Effector memory CD8-positive, alpha-beta T cell (primary cell): ENCODE measurements at regions not wholly inside any gene's neighbourhood (a gene's known extent, or its start where the extent isn't known, plus 50 kb on each side); places are given as distances from the start of the nearest gene placed in this dataset.
"Not testable (repeated sequence)": the region's sequence is repeated elsewhere in the genome, so short reads cannot be mapped to it uniquely, and the experiment has no call there.

Experiments
- ATAC-seq: fragments of 150-1000 bp; cut with Tn5 transposase; replicated peaks from 2 replicates; pipeline ENCODE4 v1.10.0; 2021; ENCODE audit warnings: mild to moderate bottlenecking, moderate library complexity
- DNase-seq, 3 experiments: peaks; one replicate each; pipeline ENCODE4 v3.0.0; 2021
- H3K27ac Mint-ChIP-seq, 2 donors: one replicate each; pipeline ENCODE4 v1.8.0; 2022; ENCODE audit warnings: mild to moderate bottlenecking in 2 of 2, mixed read lengths in 2 of 2, moderate library complexity in 2 of 2
- H3K27me3 Mint-ChIP-seq, 2 donors: one replicate each; pipeline ENCODE4 v1.8.0; 2022; ENCODE audit warnings: mixed read lengths in 2 of 2
- H3K36me3 Mint-ChIP-seq: one replicate; pipeline ENCODE4 v1.8.0; 2022; ENCODE audit warnings: mild to moderate bottlenecking, moderate library complexity, mixed read lengths; ENCODE audit not compliant: insufficient read depth
- H3K4me1 Mint-ChIP-seq, 2 donors: one replicate each; pipeline ENCODE4 v1.8.0; 2022; ENCODE audit warnings: low read depth in 2 of 2, mixed read lengths in 2 of 2
- H3K4me3 Mint-ChIP-seq, 2 donors: one replicate each; pipeline ENCODE4 v1.8.0; 2022; ENCODE audit warnings: mild to moderate bottlenecking in 2 of 2, mixed read lengths in 2 of 2, moderate library complexity in 2 of 2
- H3K9me3 Mint-ChIP-seq, 2 donors: one replicate each; pipeline ENCODE4 v1.8.0; 2022; ENCODE audit warnings: mixed read lengths in 2 of 2

DNA sequence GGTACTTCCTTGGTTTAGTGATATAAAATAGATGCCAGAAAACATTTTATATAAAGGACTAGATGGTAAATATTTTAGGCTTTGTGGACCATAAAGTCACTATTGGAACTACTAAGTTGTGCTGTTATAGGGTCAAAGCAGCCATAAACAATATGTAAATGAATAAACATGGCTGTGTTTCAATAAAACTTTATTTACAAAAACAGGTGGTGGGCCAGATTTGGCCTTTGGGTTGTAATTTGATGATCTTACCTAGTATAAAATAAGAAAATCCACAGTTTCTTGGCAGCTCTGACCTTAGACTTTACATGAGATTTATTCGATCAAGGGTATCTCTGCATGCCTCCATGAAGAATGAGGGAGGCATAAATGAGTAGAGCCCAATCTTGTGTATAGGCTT, 232.0 kb upstream of the PCDH9 start:
- ATAC-seq = no peak

DNA sequence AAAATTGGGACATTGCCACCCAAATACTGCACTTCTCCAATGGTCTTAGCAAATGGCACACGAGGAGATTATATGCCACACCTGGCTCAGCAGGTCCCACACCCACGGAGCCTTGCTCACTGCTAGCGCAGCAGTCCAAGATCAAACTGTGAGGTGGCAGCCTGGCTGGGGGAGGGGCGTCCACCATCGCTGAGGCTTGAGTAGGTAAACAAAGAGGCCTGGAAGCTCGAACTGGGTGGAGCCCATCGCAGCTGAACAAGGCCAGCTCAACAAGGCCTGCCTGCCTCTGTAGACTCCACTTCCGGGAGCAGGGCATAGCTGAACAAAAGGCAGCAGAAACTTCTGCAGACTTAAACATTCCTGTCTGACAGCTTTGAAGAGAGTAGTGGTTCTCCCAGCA, 222.4 kb upstream of the PCDH9 start:
- not testable (repeated sequence) for H3K27ac Mint-ChIP-seq, ATAC-seq, H3K9me3 Mint-ChIP-seq, H3K4me3 Mint-ChIP-seq, DNase-seq, H3K4me1 Mint-ChIP-seq, H3K36me3 Mint-ChIP-seq, H3K27me3 Mint-ChIP-seq

More for the DNA sequence above, 232.0 kb upstream of the PCDH9 start:
- H3K4me3 Mint-ChIP-seq = no peak overlapping the region
- no peaks in the 10 kb centered on the region for H3K27me3 Mint-ChIP-seq
- peaks cover 0 to 1% of the 10 kb centered on the region in 2 donors for H3K9me3 Mint-ChIP-seq
- DNase-seq = no peak
- H3K27ac Mint-ChIP-seq = no peak overlapping the region
- no peaks in the 10 kb centered on the region for H3K4me1 Mint-ChIP-seq
- no peaks in the 10 kb centered on the region for H3K36me3 Mint-ChIP-seq

DNA sequence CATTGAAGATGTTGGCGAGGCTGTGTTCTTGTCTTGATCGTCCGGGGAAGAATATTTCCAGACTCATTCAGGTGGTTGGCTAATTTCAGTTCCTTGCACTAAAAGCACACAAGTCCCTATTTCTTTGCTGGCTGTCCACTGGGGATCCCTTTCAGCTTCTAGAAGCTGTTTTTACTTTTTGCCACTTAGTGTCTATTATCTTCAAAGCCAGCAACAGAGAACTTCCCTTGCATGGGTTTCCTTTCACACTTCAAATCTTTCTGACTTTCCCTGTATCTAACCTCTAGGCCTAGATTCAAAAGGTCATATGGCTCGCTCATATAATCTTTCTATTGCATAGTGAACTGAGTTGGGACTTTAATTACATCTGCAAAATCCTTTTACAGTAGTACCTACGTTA, 215.3 kb upstream of the PCDH9 start:
- H3K27ac Mint-ChIP-seq = no peak overlapping the region
- no peak for ATAC-seq

DNA sequence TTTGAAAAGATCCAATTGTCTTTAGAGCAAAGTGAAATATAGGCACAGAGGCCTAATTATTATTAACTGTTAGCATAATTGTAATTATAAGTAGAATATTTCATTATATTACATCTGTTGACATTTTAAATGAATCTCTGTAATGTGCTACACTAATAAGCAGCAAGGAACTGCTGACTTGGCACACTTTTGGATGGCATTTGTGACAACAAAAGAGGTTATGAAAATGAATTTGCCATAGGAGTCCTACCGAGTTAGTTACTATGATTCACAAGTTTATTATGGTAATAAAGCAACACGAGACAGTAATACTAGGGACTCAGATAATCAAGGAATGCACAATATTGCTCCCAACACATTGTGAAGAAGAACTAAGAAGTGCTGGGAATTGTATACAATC, 213.8 kb upstream of the PCDH9 start:
- H3K4me3 Mint-ChIP-seq = no peak overlapping the region
- no peak overlapping the region for H3K27ac Mint-ChIP-seq
- ATAC-seq (no peak), DNase-seq (no peak)
- no peaks in the 10 kb centered on the region for H3K4me1 Mint-ChIP-seq
- no peaks in the 10 kb centered on the region for H3K36me3 Mint-ChIP-seq
- H3K27me3 Mint-ChIP-seq = no peaks in the 10 kb centered on the region
- peaks cover 2 to 7% of the 10 kb centered on the region in 2 donors for H3K9me3 Mint-ChIP-seq

More for the DNA sequence above, 215.3 kb upstream of the PCDH9 start:
- Mint-ChIP-seq H3K27me3 (no peaks in the 10 kb centered on the region), H3K4me1 (no peaks in the 10 kb centered on the region), H3K4me3 (no peak overlapping the region), H3K36me3 (no peaks in the 10 kb centered on the region), H3K9me3 (peaks cover 2 to 7% of the 10 kb centered on the region in 2 donors)
- DNase-seq = no peak

DNA sequence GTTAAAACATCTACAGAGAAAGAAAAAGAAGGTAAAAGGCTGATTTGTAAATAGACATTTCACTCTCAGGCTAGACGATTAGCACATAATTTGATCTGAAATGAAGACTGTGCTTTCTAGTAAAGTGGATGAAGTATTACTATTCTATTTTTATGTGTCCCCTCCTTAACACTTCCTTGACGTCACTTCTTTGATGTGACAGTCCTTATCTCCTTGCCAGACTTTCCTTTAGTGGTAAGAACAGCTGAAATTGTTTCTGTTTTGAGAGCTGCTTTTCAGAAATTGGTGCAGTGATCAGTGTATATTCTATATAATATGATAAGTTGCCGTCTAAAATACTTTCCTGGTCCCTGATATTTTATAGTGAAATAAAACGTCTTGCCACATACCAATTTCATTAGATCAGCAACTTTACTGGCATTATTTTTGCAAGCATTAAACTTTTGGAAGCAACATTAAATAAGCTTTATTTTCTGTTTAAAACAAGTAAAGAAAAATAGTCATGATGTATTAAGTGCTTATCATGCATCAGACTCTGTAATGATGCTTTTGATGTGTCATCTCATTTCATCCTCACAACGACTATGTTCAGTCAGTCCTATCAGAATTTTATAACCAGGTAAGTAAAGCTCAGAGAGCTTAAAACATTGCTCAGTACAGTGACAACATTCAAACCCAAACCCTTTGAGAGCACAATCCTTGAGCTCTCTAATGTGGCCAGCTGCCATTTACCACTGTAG, 210.3 kb upstream of the PCDH9 start:
- Mint-ChIP-seq H3K4me1 (no peaks in the 10 kb centered on the region), H3K36me3 (no peaks in the 10 kb centered on the region), H3K27me3 (no peaks in the 10 kb centered on the region), H3K27ac (no peak overlapping the region), H3K4me3 (no peak overlapping the region), H3K9me3 (peaks cover 2 to 7% of the 10 kb centered on the region in 2 donors)
- no peak for ATAC-seq
- no peak for DNase-seq

DNA sequence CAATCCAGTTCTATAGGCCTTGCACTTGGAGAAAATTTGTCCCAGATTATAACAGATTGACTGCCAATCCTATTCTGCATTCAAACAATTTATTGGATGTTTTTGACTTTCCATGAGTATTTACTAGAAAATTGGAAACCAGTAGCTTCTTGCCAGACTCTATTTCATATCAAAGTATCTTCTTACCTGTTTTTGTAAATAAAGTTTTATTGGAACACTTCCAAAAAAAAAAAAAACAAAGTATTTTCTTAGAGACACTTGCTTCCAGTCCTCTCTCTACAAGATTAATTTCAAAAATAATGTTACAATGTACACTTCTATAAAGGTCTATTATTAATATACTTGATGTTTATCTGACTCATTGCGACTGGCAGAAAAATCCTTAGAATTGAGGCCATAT, 209.2 kb upstream of the PCDH9 start:
- no peak for ATAC-seq
- H3K9me3 Mint-ChIP-seq = peaks cover 2 to 7% of the 10 kb centered on the region in 2 donors
- no peaks in the 10 kb centered on the region for H3K4me1 Mint-ChIP-seq
- H3K4me3 Mint-ChIP-seq = no peak overlapping the region
- no peak overlapping the region for H3K27ac Mint-ChIP-seq
- no peaks in the 10 kb centered on the region for H3K27me3 Mint-ChIP-seq
- H3K36me3 Mint-ChIP-seq = no peaks in the 10 kb centered on the region
- no peak for DNase-seq

DNA sequence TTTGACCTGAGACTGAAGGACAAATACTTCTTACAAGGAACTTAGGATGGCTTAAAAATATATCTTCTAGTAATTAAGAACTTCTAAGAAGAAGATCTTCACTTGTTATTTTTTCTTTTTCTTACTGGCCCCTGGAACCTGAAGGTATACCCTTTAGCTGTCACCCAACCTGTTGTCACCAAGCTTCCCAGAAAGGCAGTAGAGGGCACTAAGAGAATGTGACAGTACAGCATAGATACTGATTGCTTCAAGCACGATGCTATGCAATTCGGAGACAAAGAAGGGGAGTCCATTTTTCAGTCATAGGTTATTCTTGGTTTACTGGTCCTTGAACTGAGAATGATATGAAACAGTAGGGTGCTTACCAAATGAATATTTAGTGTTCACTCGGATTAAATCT, 208.3 kb upstream of the PCDH9 start:
- H3K4me1 Mint-ChIP-seq = no peaks in the 10 kb centered on the region
- DNase-seq (no peak), ATAC-seq (no peak)
- H3K27ac Mint-ChIP-seq = no peak overlapping the region
- peaks cover 2 to 7% of the 10 kb centered on the region in 2 donors for H3K9me3 Mint-ChIP-seq
- H3K36me3 Mint-ChIP-seq = no peaks in the 10 kb centered on the region
- H3K27me3 Mint-ChIP-seq = no peaks in the 10 kb centered on the region
- no peak overlapping the region for H3K4me3 Mint-ChIP-seq

DNA sequence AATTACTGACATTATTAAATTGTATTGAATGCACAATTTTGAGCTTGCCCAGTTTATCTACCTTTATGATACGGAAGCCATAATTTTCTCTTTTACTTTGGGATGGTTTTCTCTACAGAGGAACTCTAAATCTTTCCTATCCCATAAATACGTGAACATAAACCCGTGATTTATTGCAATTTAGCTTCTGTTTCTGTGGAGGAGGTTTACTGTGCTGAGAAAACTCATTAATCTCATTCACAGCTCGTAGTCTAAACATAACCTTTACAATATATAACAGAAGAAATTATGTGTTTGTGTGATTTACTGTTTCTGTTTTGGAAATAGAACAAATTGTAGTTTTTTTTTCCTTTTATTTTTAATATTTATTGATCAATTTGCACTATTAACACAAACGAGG, 207.1 kb upstream of the PCDH9 start:
- Mint-ChIP-seq H3K27ac (no peak overlapping the region), H3K27me3 (no peaks in the 10 kb centered on the region), H3K36me3 (no peaks in the 10 kb centered on the region), H3K4me1 (no peaks in the 10 kb centered on the region), H3K9me3 (peaks cover 0 to 2% of the 10 kb centered on the region in 2 donors), H3K4me3 (no peak overlapping the region)
- DNase-seq (no peak), ATAC-seq (no peak)

DNA sequence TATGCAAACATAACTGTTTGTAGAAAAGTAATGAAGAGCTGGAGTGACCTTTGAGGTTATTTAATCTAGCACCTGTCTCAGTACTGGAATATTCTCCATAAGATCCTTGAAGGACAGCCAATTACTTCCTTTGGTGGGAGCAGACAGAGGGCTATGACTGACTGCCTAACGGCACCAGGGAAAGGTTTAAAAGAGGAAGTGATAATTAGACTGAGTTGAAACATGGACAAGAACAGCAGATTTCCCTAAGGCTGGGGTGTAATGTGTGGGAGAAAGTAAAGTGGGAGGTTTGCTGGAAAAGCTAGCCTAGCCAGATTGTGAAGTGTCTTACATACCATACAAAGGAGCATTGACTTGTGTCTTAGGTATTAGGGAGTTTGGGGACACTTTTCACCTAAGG, 191.3 kb upstream of the PCDH9 start:
- no peaks in the 10 kb centered on the region for H3K36me3 Mint-ChIP-seq
- H3K9me3 Mint-ChIP-seq = peaks cover 0 to 12% of the 10 kb centered on the region in 2 donors
- ATAC-seq = no peak
- no peak overlapping the region for H3K4me3 Mint-ChIP-seq
- DNase-seq = no peak
- no peaks in the 10 kb centered on the region for H3K27me3 Mint-ChIP-seq
- H3K27ac Mint-ChIP-seq = no peak overlapping the region
- no peaks in the 10 kb centered on the region for H3K4me1 Mint-ChIP-seq

DNA sequence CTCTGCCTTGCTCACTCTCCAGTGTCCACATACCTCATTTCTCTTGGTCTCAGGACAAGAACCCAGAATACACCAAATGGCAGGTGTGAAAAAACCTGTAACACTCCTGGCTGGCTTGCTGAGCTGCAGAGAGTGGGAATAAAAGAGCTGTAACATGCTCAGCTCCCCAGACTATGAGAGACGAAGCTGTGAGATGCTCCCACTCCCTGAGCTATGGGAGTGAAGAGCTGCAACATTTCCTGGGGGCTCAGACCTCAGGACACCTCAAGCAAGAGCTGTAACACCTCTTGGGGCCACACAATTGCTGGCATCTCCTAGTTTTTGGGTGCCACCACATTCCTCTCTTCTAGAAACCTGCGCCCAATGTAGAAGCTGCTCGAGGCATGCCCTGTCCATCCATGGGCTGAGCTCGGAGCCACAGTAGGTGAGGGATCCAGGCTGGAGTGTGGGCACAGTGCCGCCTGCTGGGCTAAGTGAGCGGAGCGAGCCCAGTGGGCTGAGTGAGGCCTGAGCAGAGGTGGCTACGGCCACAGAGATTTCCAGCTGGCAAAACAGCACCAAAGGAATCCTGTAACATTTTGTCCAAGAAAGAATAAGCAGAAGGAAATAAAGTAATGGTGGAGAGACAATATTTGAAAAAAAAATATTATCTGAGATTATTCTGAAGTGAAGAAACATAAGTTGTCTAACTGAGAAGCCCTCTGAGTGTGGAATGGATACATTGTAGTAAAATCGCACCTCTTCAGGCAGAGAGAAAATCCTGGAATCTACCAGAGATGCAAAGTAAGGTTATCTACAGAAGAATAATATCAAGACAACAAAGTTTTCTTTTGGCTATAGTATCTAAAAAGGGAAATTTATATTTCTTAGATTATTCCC, 186.2 kb upstream of the PCDH9 start:
- peaks cover 0 to 15% of the 10 kb centered on the region in 2 donors for H3K9me3 Mint-ChIP-seq
- no peaks in the 10 kb centered on the region for H3K36me3 Mint-ChIP-seq
- H3K4me3 Mint-ChIP-seq = no peak overlapping the region
- DNase-seq (no peak), ATAC-seq (no peak)
- no peak overlapping the region for H3K27ac Mint-ChIP-seq
- no peaks in the 10 kb centered on the region for H3K27me3 Mint-ChIP-seq
- H3K4me1 Mint-ChIP-seq = no peaks in the 10 kb centered on the region

DNA sequence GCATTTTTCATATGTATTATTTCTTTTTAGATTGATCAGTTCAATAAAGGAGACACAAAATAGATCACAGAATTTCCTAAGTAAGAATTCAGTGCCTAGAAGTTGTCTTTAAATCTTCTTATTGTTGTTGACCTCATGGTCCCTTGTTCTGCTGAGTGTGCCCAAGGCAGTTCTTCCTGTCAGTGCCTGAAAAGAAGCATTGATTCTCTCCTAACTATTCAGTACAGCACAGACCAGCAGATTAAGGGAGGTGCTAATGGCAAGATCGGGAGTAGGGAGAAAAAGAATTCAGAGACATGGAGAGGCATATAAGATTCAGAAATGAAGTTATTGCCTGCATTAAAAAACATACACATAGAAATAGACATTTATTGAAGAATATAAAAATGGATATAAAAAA, 180.5 kb upstream of the PCDH9 start:
- H3K36me3 Mint-ChIP-seq = no peaks in the 10 kb centered on the region
- H3K27me3 Mint-ChIP-seq = no peaks in the 10 kb centered on the region
- H3K4me3 Mint-ChIP-seq = no peak overlapping the region
- H3K4me1 Mint-ChIP-seq = no peaks in the 10 kb centered on the region
- peaks cover 5 to 6% of the 10 kb centered on the region in 2 donors for H3K9me3 Mint-ChIP-seq
- H3K27ac Mint-ChIP-seq = no peak overlapping the region
- DNase-seq = no peak
- no peak for ATAC-seq

DNA sequence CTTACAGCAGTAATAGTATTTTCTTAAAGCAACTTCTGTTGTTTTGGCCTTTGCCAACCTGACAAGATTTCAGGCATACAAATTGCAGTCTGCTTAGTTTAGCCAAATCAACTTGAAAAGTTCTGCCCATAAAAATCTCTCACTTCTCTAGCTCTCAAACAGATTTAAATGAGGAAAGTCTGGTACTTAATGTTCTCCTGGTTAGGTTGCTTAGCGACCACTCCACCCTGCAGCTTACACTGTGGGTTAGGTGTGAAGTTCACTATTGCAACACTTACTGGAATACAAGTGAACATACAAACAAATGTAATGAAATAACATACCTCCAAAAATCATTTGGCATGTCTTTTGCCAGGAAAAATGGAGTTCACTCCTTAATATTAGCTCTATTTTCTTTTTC, 178.7 kb upstream of the PCDH9 start:
- Mint-ChIP-seq H3K27me3 (no peaks in the 10 kb centered on the region), H3K4me1 (no peaks in the 10 kb centered on the region), H3K9me3 (peaks cover 3 to 6% of the 10 kb centered on the region in 2 donors), H3K27ac (no peak overlapping the region), H3K36me3 (no peaks in the 10 kb centered on the region), H3K4me3 (no peak overlapping the region)
- DNase-seq = no peak
- ATAC-seq = peak; percentile 58

DNA sequence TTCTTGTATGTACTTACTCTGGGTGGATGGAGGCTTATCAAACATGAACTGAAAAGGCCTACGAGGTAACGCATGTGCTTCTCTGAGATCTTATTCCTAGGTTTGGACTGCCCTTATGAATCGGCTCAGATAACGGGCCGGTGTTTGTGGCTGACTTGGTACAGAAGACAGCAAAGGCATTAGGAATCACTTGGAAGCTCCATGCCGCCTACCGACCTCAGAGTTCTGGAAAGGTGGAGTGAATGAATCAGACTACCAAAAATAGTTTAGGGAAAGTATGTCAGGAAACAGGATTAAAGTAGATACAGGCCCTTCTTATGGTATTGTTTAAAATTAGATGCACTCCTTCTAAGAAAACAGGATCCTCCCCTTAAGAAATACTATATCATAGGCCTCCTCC, 172.4 kb upstream of the PCDH9 start:
- Mint-ChIP-seq H3K36me3 (no peaks in the 10 kb centered on the region), H3K4me3 (no peak overlapping the region), H3K27me3 (no peaks in the 10 kb centered on the region), H3K9me3 (peaks cover 8 to 22% of the 10 kb centered on the region in 2 donors), H3K4me1 (no peaks in the 10 kb centered on the region), H3K27ac (no peak overlapping the region)
- ATAC-seq (no peak), DNase-seq (no peak)

DNA sequence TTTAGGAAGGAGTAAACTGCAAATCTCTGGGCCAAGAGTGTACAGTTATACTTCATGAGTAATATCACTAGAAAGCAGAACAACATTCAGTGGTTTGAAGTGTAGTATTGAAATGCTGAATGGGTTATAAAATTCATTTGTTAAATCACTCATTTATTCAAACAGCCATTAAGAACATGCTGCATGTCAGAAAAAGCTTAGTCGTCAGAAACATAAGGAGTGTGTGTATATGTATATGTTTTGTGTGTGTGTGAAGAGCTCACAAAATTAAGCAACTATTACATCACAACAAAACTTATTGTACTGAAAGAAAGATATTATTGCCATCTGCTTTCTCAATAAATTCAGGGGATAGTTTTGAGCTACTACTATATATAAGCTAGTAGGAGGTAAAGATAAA, 165.4 kb upstream of the PCDH9 start:
- DNase-seq (no peak), ATAC-seq (no peak)
- no peaks in the 10 kb centered on the region for H3K27me3 Mint-ChIP-seq
- H3K4me3 Mint-ChIP-seq = no peak overlapping the region
- no peak overlapping the region for H3K27ac Mint-ChIP-seq
- no peaks in the 10 kb centered on the region for H3K4me1 Mint-ChIP-seq
- H3K9me3 Mint-ChIP-seq = peaks cover 8 to 19% of the 10 kb centered on the region in 2 donors
- no peaks in the 10 kb centered on the region for H3K36me3 Mint-ChIP-seq
